SK-N-SH (cell line): ENCODE measurements at regions not wholly inside any gene's neighbourhood (a gene's known extent, or its start where the extent isn't known, plus 50 kb on each side); places are given as distances from the start of the nearest gene placed in this dataset.

Experiments used
- CTCF ChIA-PET: fragments of 300-600, 350-600 bp; formaldehyde crosslinking; extraction: SDS; loops from one replicate; lab custom pipeline; 2021; lab: Yijun Ruan, JAX
- POLR2A ChIA-PET: fragments of 350-600 bp; sonication (Branson Sonifier 250); formaldehyde crosslinking; extraction: SDS; loops from one replicate; lab custom pipeline; 2020; ENCODE audit warnings: antibody characterized with exemption, inconsistent platforms; lab: Yijun Ruan, JAX
- DNase-seq: peaks from one replicate; pipeline ENCODE4 v3.0.0; 2012
- H2AFZ ChIP-seq: fragments of 200-600 bp; sonication (generic); 2 replicates; pipeline ENCODE4 v1.8.1; 2016; ENCODE audit warnings: antibody characterized with exemption, mild to moderate bottlenecking, low read depth
- H3F3A ChIP-seq: fragments of 200-600 bp; sonication (generic); replicated peaks from 2 replicates; pipeline ENCODE3; 2016; ENCODE audit warnings: antibody characterized with exemption, mild to moderate bottlenecking; ENCODE audit not compliant: insufficient read depth
- H3K27ac ChIP-seq, 2 experiments: fragments of 200-500 bp in 1 of 2; fragments of 200-600 bp in 1 of 2; sonication (Bioruptor generic) in 1 of 2; sonication (generic), shearing (Covaris generic) in 1 of 2; 2 replicates each; pipeline versions ENCODE4 v1.5.1 to v1.6.1; 2014 to 2016; ENCODE audit warnings: low read depth in 2 of 2, inconsistent platforms in 1 of 2, low read length in 1 of 2, mild to moderate bottlenecking in 1 of 2, mixed read lengths in 1 of 2
- H3K27me3 ChIP-seq: fragments of 200-600 bp; sonication (generic), shearing (Covaris generic); 2 replicates; pipeline ENCODE4 v1.6.1; 2016; ENCODE audit warnings: mixed run types; ENCODE audit not compliant: insufficient read depth
- H3K36me3 ChIP-seq, 2 experiments: fragments of 200-500 bp in 1 of 2; fragments of 200-600 bp in 1 of 2; sonication (Bioruptor generic) in 1 of 2; sonication (generic) in 1 of 2; replicated peaks in 1 of 2; 2 replicates each; pipeline versions ENCODE3 to v1.5.1; 2014 to 2016; ENCODE audit warnings: low read length in 1 of 2, mild to moderate bottlenecking in 1 of 2; ENCODE audit not compliant: insufficient read depth in 2 of 2, control insufficient read depth in 1 of 2
- H3K4me1 ChIP-seq, 2 experiments: fragments of 200-500 bp in 1 of 2; fragments of 200-600 bp in 1 of 2; sonication (Bioruptor generic) in 1 of 2; sonication (generic), shearing (Covaris generic) in 1 of 2; 2 replicates each; pipeline versions ENCODE4 v1.5.1 to v1.6.1; 2014 to 2016; ENCODE audit warnings: low read depth in 1 of 2, low read length in 1 of 2, mixed run types in 1 of 2; ENCODE audit not compliant: insufficient read depth in 2 of 2, control insufficient read depth in 1 of 2
- H3K4me2 ChIP-seq: fragments of 200-600 bp; sonication (generic), shearing (Covaris generic); 2 replicates; pipeline ENCODE4 v1.6.1; 2017; ENCODE audit warnings: mixed run types
- H3K4me3 ChIP-seq, 2 experiments: fragments of 200-500 bp in 1 of 2; fragments of 200-600 bp in 1 of 2; sonication (Bioruptor generic) in 1 of 2; sonication (generic), shearing (Covaris generic) in 1 of 2; 2 replicates each; pipeline versions ENCODE4 v1.5.1 to v1.8.1; 2014 to 2016; ENCODE audit warnings: low read depth in 2 of 2, inconsistent platforms in 1 of 2, low read length in 1 of 2, mild to moderate bottlenecking in 1 of 2, mixed read lengths in 1 of 2, moderate library complexity in 1 of 2
- H3K79me2 ChIP-seq: fragments of 200-600 bp; sonication (generic); 2 replicates; pipeline ENCODE4 v1.8.1; 2017; ENCODE audit warnings: mild to moderate bottlenecking; ENCODE audit not compliant: insufficient read depth
- H3K9ac ChIP-seq: fragments of 200-600 bp; sonication (generic); 2 replicates; pipeline ENCODE4 v1.6.1; 2017; ENCODE audit warnings: mixed run types
- H3K9me2 ChIP-seq: fragments of 200-600 bp; sonication (generic); 2 replicates; pipeline ENCODE4 v1.6.1; 2017; ENCODE audit warnings: mixed run types
- H3K9me3 ChIP-seq: fragments of 200-600 bp; sonication (generic); 2 replicates; pipeline ENCODE4 v1.6.1; 2017; ENCODE audit warnings: mixed run types, mild to moderate bottlenecking, moderate library complexity
- H4K20me1 ChIP-seq: fragments of 200-600 bp; sonication (generic); 2 replicates; pipeline ENCODE4 v1.6.1; 2017; ENCODE audit warnings: mild to moderate bottlenecking, mixed run types; ENCODE audit not compliant: insufficient read depth
- CHD2 ChIP-seq: fragments of 150-350 bp; IDR thresholded peaks from 2 replicates; pipeline ENCODE4 v1.6.1; 2018; ENCODE audit warnings: low read length; ENCODE audit not compliant: partially characterized antibody
- ELF1 ChIP-seq: IDR thresholded peaks from 2 replicates; pipeline ENCODE4 v1.4.0; 2012
- EZH2phosphoT487 ChIP-seq: fragments of 200-600 bp; sonication (generic); IDR thresholded peaks from 2 replicates; pipeline ENCODE4 v1.6.1; 2017; ENCODE audit warnings: low read depth, mixed run types, mild to moderate bottlenecking, antibody characterized with exemption, moderate library complexity, borderline replicate concordance
- FOXJ3 ChIP-seq: sonication (generic); formaldehyde crosslinking; IDR thresholded peaks from 2 replicates; pipeline ENCODE4 v1.5.1; 2020; ENCODE audit warnings: mild to moderate bottlenecking, missing genetic modification reagents
- FOXM1 ChIP-seq: IDR thresholded peaks from 2 replicates; pipeline ENCODE4 v1.4.0; 2012; ENCODE audit warnings: low read depth, mild to moderate bottlenecking
- GABPA ChIP-seq: IDR thresholded peaks from 2 replicates; pipeline ENCODE4 v1.4.0; 2012; ENCODE audit warnings: low read depth, mild to moderate bottlenecking
- GATA2 ChIP-seq: sonication (generic); formaldehyde crosslinking; IDR thresholded peaks from 2 replicates; pipeline ENCODE4 v1.5.0; 2020; ENCODE audit warnings: mild to moderate bottlenecking, missing genetic modification reagents
- JUND ChIP-seq: IDR thresholded peaks from 2 replicates; pipeline ENCODE4 v1.4.0; 2012
- MAX ChIP-seq: IDR thresholded peaks from 2 replicates; pipeline ENCODE4 v1.4.0; 2012; ENCODE audit warnings: low read depth
- MEF2A ChIP-seq: IDR thresholded peaks from 2 replicates; pipeline ENCODE4 v1.4.0; 2012; ENCODE audit warnings: low read depth, borderline replicate concordance
- MXI1 ChIP-seq: IDR thresholded peaks from 2 replicates; pipeline ENCODE4 v1.6.1; 2012; ENCODE audit warnings: mild to moderate bottlenecking, low read depth, low read length, improper control_type of control experiment
- NFIC ChIP-seq: IDR thresholded peaks from 2 replicates; pipeline ENCODE4 v1.4.0; 2012; ENCODE audit warnings: borderline replicate concordance
- POLR2AphosphoS5 ChIP-seq: IDR thresholded peaks from 2 replicates; pipeline ENCODE4 v1.6.1; 2012; ENCODE audit warnings: low read depth, low read length
- RFX5 ChIP-seq: IDR thresholded peaks from 2 replicates; pipeline ENCODE4 v1.6.1; 2012; ENCODE audit warnings: mild to moderate bottlenecking, improper control_type of control experiment, low read length
- TAF1 ChIP-seq: IDR thresholded peaks from 2 replicates; pipeline ENCODE4 v1.6.1; 2012; ENCODE audit warnings: low read depth, mild to moderate bottlenecking, low read length, moderate library complexity, borderline replicate concordance
- TEAD4 ChIP-seq: IDR thresholded peaks from 2 replicates; pipeline ENCODE4 v1.4.0; 2012; ENCODE audit warnings: mild to moderate bottlenecking, borderline replicate concordance; ENCODE audit not compliant: insufficient read depth
- WGBS: methylation state at CpG from one replicate; pipeline ENCODE4 v1.1.6; 2017; ENCODE audit warnings: low lambda C conversion rate; 5-methylcytosine and 5-hydroxymethylcytosine counted together
- TF ChIP-seq, protein P1 (sequence below): IDR thresholded peaks from 2 replicates; pipeline ENCODE4 v1.6.1; 2012; ENCODE audit warnings: mild to moderate bottlenecking, low read depth, low read length, moderate library complexity
- TF ChIP-seq, protein P2 (sequence below): IDR thresholded peaks from 2 replicates; pipeline ENCODE4 v1.4.0; 2012; ENCODE audit warnings: low read depth, borderline replicate concordance
- TF ChIP-seq, protein P3 (sequence below): fragments of 200-600 bp; sonication (generic); IDR thresholded peaks from 2 replicates; pipeline ENCODE4 v1.6.1; 2017; ENCODE audit warnings: antibody characterized with exemption, mild to moderate bottlenecking, moderate library complexity
- TF ChIP-seq, protein P4 (sequence below): fragments of 150-350 bp; IDR thresholded peaks from 2 replicates; pipeline ENCODE4 v1.6.1; 2017; ENCODE audit warnings: antibody characterized with exemption, low read length, low read depth, borderline replicate concordance

DNA sequence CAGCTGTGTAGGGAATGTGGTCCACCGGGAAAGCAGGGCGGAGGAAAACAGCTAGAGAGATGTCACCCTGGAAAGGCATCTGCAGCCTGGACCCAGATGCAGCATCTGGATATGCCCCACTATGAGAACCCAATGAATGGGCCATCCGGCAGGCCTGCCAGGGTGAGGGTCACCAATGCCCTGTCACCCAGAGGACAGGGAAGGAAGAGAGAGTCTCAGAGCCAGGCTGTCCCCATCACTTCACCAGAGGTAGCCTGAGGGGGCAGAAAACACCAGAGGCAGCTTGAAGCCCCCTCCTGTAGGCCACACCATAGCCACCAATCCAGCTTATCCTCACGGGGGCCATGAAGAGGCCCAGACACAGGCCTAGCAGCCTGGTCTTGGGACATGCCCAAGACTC lies 118.8 kb downstream of the TUBA3C start:
- no peaks in the 10 kb centered on the region for H3K79me2 ChIP-seq
- no peaks in the 10 kb centered on the region for H3F3A ChIP-seq
- no peak overlapping the region for H3K4me3 ChIP-seq
- H3K27ac ChIP-seq: no peak overlapping the region
- H3K27me3 ChIP-seq: peaks cover 7% of the 10 kb centered on the region
- H3K4me2 ChIP-seq: no peak overlapping the region
- CTCF ChIA-PET: no interaction called here
- POLR2A ChIA-PET: no interaction called here
- no peak overlapping the region for H3K9ac ChIP-seq
- WGBS: 6% methylated on average over 3 of the region's 4 CpGs
- no peaks in the 10 kb centered on the region for H3K9me2 ChIP-seq
- DNase-seq: no peak
- H2AFZ ChIP-seq: no peak overlapping the region
- no peaks in the 10 kb centered on the region for H3K36me3 ChIP-seq
- TF ChIP-seq, protein P1, sequence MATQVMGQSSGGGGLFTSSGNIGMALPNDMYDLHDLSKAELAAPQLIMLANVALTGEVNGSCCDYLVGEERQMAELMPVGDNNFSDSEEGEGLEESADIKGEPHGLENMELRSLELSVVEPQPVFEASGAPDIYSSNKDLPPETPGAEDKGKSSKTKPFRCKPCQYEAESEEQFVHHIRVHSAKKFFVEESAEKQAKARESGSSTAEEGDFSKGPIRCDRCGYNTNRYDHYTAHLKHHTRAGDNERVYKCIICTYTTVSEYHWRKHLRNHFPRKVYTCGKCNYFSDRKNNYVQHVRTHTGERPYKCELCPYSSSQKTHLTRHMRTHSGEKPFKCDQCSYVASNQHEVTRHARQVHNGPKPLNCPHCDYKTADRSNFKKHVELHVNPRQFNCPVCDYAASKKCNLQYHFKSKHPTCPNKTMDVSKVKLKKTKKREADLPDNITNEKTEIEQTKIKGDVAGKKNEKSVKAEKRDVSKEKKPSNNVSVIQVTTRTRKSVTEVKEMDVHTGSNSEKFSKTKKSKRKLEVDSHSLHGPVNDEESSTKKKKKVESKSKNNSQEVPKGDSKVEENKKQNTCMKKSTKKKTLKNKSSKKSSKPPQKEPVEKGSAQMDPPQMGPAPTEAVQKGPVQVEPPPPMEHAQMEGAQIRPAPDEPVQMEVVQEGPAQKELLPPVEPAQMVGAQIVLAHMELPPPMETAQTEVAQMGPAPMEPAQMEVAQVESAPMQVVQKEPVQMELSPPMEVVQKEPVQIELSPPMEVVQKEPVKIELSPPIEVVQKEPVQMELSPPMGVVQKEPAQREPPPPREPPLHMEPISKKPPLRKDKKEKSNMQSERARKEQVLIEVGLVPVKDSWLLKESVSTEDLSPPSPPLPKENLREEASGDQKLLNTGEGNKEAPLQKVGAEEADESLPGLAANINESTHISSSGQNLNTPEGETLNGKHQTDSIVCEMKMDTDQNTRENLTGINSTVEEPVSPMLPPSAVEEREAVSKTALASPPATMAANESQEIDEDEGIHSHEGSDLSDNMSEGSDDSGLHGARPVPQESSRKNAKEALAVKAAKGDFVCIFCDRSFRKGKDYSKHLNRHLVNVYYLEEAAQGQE: no peak
- TF ChIP-seq MEF2A: no peak
- TF ChIP-seq TEAD4: no peak
- no peak for TF ChIP-seq TAF1
- no peak for TF ChIP-seq GABPA
- TF ChIP-seq, protein P2, sequence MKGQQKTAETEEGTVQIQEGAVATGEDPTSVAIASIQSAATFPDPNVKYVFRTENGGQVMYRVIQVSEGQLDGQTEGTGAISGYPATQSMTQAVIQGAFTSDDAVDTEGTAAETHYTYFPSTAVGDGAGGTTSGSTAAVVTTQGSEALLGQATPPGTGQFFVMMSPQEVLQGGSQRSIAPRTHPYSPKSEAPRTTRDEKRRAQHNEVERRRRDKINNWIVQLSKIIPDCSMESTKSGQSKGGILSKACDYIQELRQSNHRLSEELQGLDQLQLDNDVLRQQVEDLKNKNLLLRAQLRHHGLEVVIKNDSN: no peak
- no peak for TF ChIP-seq EZH2phosphoT487
- no peak for TF ChIP-seq FOXM1
- TF ChIP-seq GATA2: no peak
- TF ChIP-seq, protein P3, sequence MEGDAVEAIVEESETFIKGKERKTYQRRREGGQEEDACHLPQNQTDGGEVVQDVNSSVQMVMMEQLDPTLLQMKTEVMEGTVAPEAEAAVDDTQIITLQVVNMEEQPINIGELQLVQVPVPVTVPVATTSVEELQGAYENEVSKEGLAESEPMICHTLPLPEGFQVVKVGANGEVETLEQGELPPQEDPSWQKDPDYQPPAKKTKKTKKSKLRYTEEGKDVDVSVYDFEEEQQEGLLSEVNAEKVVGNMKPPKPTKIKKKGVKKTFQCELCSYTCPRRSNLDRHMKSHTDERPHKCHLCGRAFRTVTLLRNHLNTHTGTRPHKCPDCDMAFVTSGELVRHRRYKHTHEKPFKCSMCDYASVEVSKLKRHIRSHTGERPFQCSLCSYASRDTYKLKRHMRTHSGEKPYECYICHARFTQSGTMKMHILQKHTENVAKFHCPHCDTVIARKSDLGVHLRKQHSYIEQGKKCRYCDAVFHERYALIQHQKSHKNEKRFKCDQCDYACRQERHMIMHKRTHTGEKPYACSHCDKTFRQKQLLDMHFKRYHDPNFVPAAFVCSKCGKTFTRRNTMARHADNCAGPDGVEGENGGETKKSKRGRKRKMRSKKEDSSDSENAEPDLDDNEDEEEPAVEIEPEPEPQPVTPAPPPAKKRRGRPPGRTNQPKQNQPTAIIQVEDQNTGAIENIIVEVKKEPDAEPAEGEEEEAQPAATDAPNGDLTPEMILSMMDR: no peak
- no peak for TF ChIP-seq CHD2
- TF ChIP-seq POLR2AphosphoS5: no peak
- no peak for TF ChIP-seq ELF1
- TF ChIP-seq RFX5: no peak
- no peak for TF ChIP-seq MAX
- TF ChIP-seq JUND: no peak
- no peak for TF ChIP-seq MXI1
- no peak for TF ChIP-seq FOXJ3
- TF ChIP-seq NFIC: no peak
- TF ChIP-seq, protein P4, sequence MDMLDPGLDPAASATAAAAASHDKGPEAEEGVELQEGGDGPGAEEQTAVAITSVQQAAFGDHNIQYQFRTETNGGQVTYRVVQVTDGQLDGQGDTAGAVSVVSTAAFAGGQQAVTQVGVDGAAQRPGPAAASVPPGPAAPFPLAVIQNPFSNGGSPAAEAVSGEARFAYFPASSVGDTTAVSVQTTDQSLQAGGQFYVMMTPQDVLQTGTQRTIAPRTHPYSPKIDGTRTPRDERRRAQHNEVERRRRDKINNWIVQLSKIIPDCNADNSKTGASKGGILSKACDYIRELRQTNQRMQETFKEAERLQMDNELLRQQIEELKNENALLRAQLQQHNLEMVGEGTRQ: no peak
- H3K4me1 ChIP-seq: no peaks in the 10 kb centered on the region
- H3K9me3 ChIP-seq: no peaks in the 10 kb centered on the region
- no peaks in the 10 kb centered on the region for H4K20me1 ChIP-seq
